ENCODE measurements at regions not wholly inside any gene's neighbourhood (a gene's known extent, or its start where the extent isn't known, plus 50 kb on each side); places are given as distances from the start of the nearest gene placed in this dataset.

GRCh38 chr12:87200289-87200979 lies 828.8 kb downstream of the C12orf50 start:
- TF ChIP-seq CTCF (optimal IDR thresholded peaks at IDR 0.05 in 1 of 3, IDR thresholded peaks at IDR 0.05 in 1 of 3, conservative IDR thresholded peaks at IDR 0.05 in 1 of 3; ENCODE audit: extremely low read depth in 1 of 3, insufficient read depth in 2 of 3, low read length in 3 of 3): no peak
- TF ChIP-seq EZH2 (IDR thresholded peaks at IDR 0.05; ENCODE audit: low read length): no peak

Measured in keratinocyte (primary cell).